ENCODE measurements at regions not wholly inside any gene's neighbourhood (a gene's known extent, or its start where the extent isn't known, plus 50 kb on each side); places are given as distances from the start of the nearest gene placed in this dataset.

DNA sequence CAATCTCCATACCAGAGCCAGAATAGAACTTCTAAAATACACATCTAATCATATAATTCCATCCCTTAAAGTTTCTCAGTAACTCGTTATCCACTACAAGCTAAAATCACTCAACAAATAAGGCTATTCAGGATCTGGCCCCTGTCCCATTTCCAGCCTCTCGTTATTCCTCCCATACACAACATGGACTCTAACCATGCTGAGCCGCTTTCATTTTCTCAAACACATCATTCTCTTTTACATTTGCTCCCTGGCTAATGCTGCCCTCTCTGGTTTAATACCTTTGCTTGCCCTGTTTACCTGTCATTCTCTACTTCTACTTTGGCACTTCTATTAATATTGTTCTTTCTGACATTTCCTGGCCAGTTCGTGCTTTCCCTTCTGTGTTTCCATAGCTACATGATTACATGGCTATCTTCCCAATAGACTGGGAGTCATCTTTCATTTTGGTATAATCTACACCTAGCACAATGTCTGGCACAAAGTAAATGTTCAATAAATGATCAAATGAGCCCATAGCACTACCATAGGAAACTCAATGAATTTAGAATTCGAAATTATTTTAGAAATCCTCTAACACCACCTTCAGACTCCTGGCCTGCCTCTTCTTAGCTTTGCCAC lies 163.6 kb upstream of the VRK2 start:
- TF ChIP-seq, protein P1, sequence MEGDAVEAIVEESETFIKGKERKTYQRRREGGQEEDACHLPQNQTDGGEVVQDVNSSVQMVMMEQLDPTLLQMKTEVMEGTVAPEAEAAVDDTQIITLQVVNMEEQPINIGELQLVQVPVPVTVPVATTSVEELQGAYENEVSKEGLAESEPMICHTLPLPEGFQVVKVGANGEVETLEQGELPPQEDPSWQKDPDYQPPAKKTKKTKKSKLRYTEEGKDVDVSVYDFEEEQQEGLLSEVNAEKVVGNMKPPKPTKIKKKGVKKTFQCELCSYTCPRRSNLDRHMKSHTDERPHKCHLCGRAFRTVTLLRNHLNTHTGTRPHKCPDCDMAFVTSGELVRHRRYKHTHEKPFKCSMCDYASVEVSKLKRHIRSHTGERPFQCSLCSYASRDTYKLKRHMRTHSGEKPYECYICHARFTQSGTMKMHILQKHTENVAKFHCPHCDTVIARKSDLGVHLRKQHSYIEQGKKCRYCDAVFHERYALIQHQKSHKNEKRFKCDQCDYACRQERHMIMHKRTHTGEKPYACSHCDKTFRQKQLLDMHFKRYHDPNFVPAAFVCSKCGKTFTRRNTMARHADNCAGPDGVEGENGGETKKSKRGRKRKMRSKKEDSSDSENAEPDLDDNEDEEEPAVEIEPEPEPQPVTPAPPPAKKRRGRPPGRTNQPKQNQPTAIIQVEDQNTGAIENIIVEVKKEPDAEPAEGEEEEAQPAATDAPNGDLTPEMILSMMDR (IDR thresholded peaks at IDR 0.05; ENCODE audit: low read depth, low read length), result no peak
- TF ChIP-seq POLR2A (IDR thresholded peaks at IDR 0.05; ENCODE audit: extremely low read depth, insufficient read length) (no peak), MYC (IDR thresholded peaks at IDR 0.05; ENCODE audit: low read depth, low read length) (no peak)
- TF ChIP-seq, protein P2, sequence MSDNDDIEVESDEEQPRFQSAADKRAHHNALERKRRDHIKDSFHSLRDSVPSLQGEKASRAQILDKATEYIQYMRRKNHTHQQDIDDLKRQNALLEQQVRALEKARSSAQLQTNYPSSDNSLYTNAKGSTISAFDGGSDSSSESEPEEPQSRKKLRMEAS (IDR thresholded peaks at IDR 0.05; ENCODE audit: low read depth, low read length), result no peak

Data from NB4 (cell line).